ENCODE measurements at regions not wholly inside any gene's neighbourhood (a gene's known extent, or its start where the extent isn't known, plus 50 kb on each side); places are given as distances from the start of the nearest gene placed in this dataset.
"Not testable (repeated sequence)": the region's sequence is repeated elsewhere in the genome, so short reads cannot be mapped to it uniquely, and the experiment has no call there.

- TF ChIP-seq, protein P1, sequence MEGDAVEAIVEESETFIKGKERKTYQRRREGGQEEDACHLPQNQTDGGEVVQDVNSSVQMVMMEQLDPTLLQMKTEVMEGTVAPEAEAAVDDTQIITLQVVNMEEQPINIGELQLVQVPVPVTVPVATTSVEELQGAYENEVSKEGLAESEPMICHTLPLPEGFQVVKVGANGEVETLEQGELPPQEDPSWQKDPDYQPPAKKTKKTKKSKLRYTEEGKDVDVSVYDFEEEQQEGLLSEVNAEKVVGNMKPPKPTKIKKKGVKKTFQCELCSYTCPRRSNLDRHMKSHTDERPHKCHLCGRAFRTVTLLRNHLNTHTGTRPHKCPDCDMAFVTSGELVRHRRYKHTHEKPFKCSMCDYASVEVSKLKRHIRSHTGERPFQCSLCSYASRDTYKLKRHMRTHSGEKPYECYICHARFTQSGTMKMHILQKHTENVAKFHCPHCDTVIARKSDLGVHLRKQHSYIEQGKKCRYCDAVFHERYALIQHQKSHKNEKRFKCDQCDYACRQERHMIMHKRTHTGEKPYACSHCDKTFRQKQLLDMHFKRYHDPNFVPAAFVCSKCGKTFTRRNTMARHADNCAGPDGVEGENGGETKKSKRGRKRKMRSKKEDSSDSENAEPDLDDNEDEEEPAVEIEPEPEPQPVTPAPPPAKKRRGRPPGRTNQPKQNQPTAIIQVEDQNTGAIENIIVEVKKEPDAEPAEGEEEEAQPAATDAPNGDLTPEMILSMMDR (IDR thresholded peaks at IDR 0.05; ENCODE audit: low read length) = not testable (repeated sequence)
- not testable (repeated sequence) for TF ChIP-seq EZH2 (optimal IDR thresholded peaks at IDR 0.05; ENCODE audit: low read depth, low read length); EZH2phosphoT487 (IDR thresholded peaks at IDR 0.05; ENCODE audit: low read length)
These were observed 145.8 kb upstream of the PLGLB2 start for GRCh38 chr2:87602118-87602517.

Measured in MM.1S (cell line).